LHCN-M2 (cell line): ENCODE measurements at regions not wholly inside any gene's neighbourhood (a gene's known extent, or its start where the extent isn't known, plus 50 kb on each side); places are given as distances from the start of the nearest gene placed in this dataset.
"Not testable (repeated sequence)": the region's sequence is repeated elsewhere in the genome, so short reads cannot be mapped to it uniquely, and the experiment has no call there.

ENCODE experiments used
- DNase-seq: peaks from one replicate; pipeline ENCODE4 v3.0.0-alpha.2; 2012; ENCODE audit warnings: low read depth

- DNase-seq, result no peak
Observed at GRCh38 chr5:68026092-68026885, 189.3 kb upstream of the PIK3R1 start.

- DNase-seq, result no peak
Observed at GRCh38 chr5:68024426-68024825, 191.1 kb upstream of the PIK3R1 start.

GRCh38 chr5:68021916-68022315 lies 193.6 kb upstream of the PIK3R1 start:
- DNase-seq, result no peak

GRCh38 chr5:68021227-68021626 lies 194.3 kb upstream of the PIK3R1 start:
- no peak for DNase-seq

GRCh38 chr5:68020461-68020969 lies 195.0 kb upstream of the PIK3R1 start:
- not testable (repeated sequence) for DNase-seq

GRCh38 chr5:68015381-68016302 lies 199.9 kb upstream of the PIK3R1 start:
- no peak for DNase-seq

- no peak for DNase-seq
Observed at GRCh38 chr5:68012831-68013230, 202.7 kb upstream of the PIK3R1 start.

GRCh38 chr5:68012429-68012828 lies 203.1 kb upstream of the PIK3R1 start:
- no peak for DNase-seq

GRCh38 chr5:68011801-68012200 lies 203.8 kb upstream of the PIK3R1 start:
- DNase-seq, result no peak

- no peak for DNase-seq
Observed at GRCh38 chr5:68011259-68011760, 204.2 kb upstream of the PIK3R1 start.

- no peak for DNase-seq
Observed at GRCh38 chr5:68010740-68011139, 204.8 kb upstream of the PIK3R1 start.

GRCh38 chr5:68007451-68007850 lies 208.1 kb upstream of the PIK3R1 start:
- peak; percentile 82 for DNase-seq

GRCh38 chr5:68002836-68003235 lies 212.7 kb upstream of the PIK3R1 start:
- DNase-seq, result no peak

GRCh38 chr5:68000805-68001204 lies 214.8 kb upstream of the PIK3R1 start:
- no peak for DNase-seq

GRCh38 chr5:67999391-67999790 lies 216.2 kb upstream of the PIK3R1 start:
- no peak for DNase-seq

- DNase-seq, result peak; percentile 35
Observed at GRCh38 chr5:67998709-67999261, 216.8 kb upstream of the PIK3R1 start.

GRCh38 chr5:67997892-67998457 lies 217.6 kb upstream of the PIK3R1 start:
- no peak for DNase-seq

- no peak for DNase-seq
Observed at GRCh38 chr5:67997148-67997547, 218.4 kb upstream of the PIK3R1 start.

- DNase-seq, result no peak
Observed at GRCh38 chr5:67996596-67996995, 219.0 kb upstream of the PIK3R1 start.

- DNase-seq, result peak; percentile 23
Observed at GRCh38 chr5:67992923-67993322, 222.6 kb upstream of the PIK3R1 start.

GRCh38 chr5:67989456-67989855 lies 226.1 kb upstream of the PIK3R1 start:
- DNase-seq, result peak; percentile 71

- no peak for DNase-seq
Observed at GRCh38 chr5:67986761-67987160, 228.8 kb upstream of the PIK3R1 start.
